OCI-LY1 (cell line): ENCODE measurements at regions not wholly inside any gene's neighbourhood (a gene's known extent, or its start where the extent isn't known, plus 50 kb on each side); places are given as distances from the start of the nearest gene placed in this dataset.

ENCODE experiments used
- H2AFZ ChIP-seq: fragments of 200-600 bp; sonication (generic), shearing (Covaris generic); 2 replicates; pipeline ENCODE4 v1.6.0; 2014; ENCODE audit warnings: antibody characterized with exemption, mild to moderate bottlenecking, low read length
- H3F3A ChIP-seq: fragments of 200-600 bp; sonication (generic), shearing (Covaris generic); 2 replicates; pipeline ENCODE4 v1.6.0; 2014; ENCODE audit warnings: mild to moderate bottlenecking, antibody characterized with exemption, low read length, moderate library complexity; ENCODE audit not compliant: insufficient read depth
- H3K27ac ChIP-seq: fragments of 200-600 bp; sonication (generic); 2 replicates; pipeline ENCODE4 v1.5.1; 2014; ENCODE audit warnings: low read length, mixed run types, mild to moderate bottlenecking, low read depth; ENCODE audit not compliant: poor library complexity, severe bottlenecking
- H3K27me3 ChIP-seq: fragments of 200-600 bp; sonication (generic); 2 replicates; pipeline ENCODE4 v1.6.0; 2014; ENCODE audit warnings: antibody characterized with exemption, mild to moderate bottlenecking, low read length, moderate library complexity; ENCODE audit not compliant: insufficient read depth
- H3K36me3 ChIP-seq: fragments of 200-600 bp; sonication (generic); 2 replicates; pipeline ENCODE4 v1.6.1; 2014; ENCODE audit warnings: mild to moderate bottlenecking, antibody characterized with exemption, low read length, moderate library complexity, mixed read lengths; ENCODE audit not compliant: insufficient read depth
- H3K4me1 ChIP-seq: fragments of 200-600 bp; sonication (generic); 2 replicates; pipeline ENCODE4 v1.5.1; 2014; ENCODE audit warnings: mild to moderate bottlenecking, low read length, moderate library complexity; ENCODE audit not compliant: insufficient read depth, severe bottlenecking
- H3K4me2 ChIP-seq: fragments of 200-600 bp; sonication (generic), shearing (Covaris generic); 2 replicates; pipeline ENCODE4 v1.6.1; 2014; ENCODE audit warnings: low read length
- H3K4me3 ChIP-seq: fragments of 200-600 bp; sonication (generic); 2 replicates; pipeline ENCODE4 v1.5.1; 2014; ENCODE audit warnings: low read length, low read depth, mild to moderate bottlenecking, mixed read lengths; ENCODE audit not compliant: poor library complexity, severe bottlenecking
- H3K79me2 ChIP-seq: fragments of 200-600 bp; shearing (Covaris generic); 2 replicates; pipeline ENCODE4 v1.6.1; 2016; ENCODE audit warnings: mixed run types, low read length, mixed read lengths; ENCODE audit not compliant: insufficient read depth
- H3K9ac ChIP-seq: fragments of 200-600 bp; sonication (generic), shearing (Covaris generic); 2 replicates; pipeline ENCODE4 v1.6.1; 2014; ENCODE audit warnings: mild to moderate bottlenecking, low read length, mixed read lengths
- H3K9me2 ChIP-seq: fragments of 200-600 bp; sonication (generic), shearing (Covaris generic); 2 replicates; pipeline ENCODE4 v1.6.1; 2014; ENCODE audit warnings: low read depth, mild to moderate bottlenecking, low read length, mixed read lengths
- H3K9me3 ChIP-seq: fragments of 200-600 bp; shearing (Covaris generic); 2 replicates; pipeline ENCODE4 v1.6.1; 2014; ENCODE audit warnings: low read length, mixed read lengths
- H4K20me1 ChIP-seq: fragments of 200-600 bp; sonication (generic), shearing (Covaris generic); 2 replicates; pipeline ENCODE4 v1.6.0; 2016; ENCODE audit warnings: mild to moderate bottlenecking, low read length; ENCODE audit not compliant: insufficient read depth
- EZH2 ChIP-seq: fragments of 200-600 bp; sonication (generic), shearing (Covaris generic); IDR thresholded peaks from 2 replicates; pipeline ENCODE4 v1.8.0; 2017; ENCODE audit warnings: borderline replicate concordance, mixed run types, mild to moderate bottlenecking, antibody characterized with exemption, low read length, moderate library complexity, mixed read lengths
- TF ChIP-seq, protein P1 (sequence below): fragments of 200-600 bp; sonication (generic), shearing (Covaris generic); IDR thresholded peaks from 2 replicates; pipeline ENCODE4 v1.5.1; 2017; ENCODE audit warnings: mild to moderate bottlenecking, antibody characterized with exemption, low read length, moderate library complexity, mixed read lengths

DNA sequence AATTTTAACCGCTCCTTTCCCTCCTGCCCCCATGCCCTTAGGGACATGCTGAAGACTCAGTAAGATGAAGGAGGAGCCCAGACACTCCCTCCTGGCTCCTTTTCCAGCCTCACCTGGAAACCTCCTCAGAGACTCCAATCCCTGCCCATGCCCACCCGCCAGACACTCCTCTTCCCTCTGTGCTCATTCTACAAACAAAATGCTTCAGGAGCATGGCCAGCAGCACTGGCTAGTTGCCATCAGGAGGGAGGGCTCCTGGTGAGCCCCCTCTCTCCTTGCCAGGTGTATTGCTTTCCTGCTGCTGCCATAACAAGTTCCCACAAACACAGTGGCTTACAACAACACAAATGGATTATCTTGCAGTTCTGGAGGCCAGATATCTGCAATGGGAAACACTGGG, 126.1 kb downstream of the PSMG1 start:
- Histone ChIP-seq H3K36me3 (no peaks in the 10 kb centered on the region), H3K4me3 (no peak overlapping the region), H3K79me2 (no peaks in the 10 kb centered on the region), H3K9me3 (no peaks in the 10 kb centered on the region), H3F3A (no peaks in the 10 kb centered on the region), H3K4me1 (no peaks in the 10 kb centered on the region), H3K4me2 (no peak overlapping the region), H3K27me3 (0 out of 2 replicates have a peak, but pooled peaks cover 4% of the 10 kb centered on the region), H4K20me1 (no peaks in the 10 kb centered on the region), H3K9ac (no peak overlapping the region), H3K27ac (no peak overlapping the region), H2AFZ (no peak overlapping the region), H3K9me2 (no peaks in the 10 kb centered on the region)
- TF ChIP-seq, protein P1, sequence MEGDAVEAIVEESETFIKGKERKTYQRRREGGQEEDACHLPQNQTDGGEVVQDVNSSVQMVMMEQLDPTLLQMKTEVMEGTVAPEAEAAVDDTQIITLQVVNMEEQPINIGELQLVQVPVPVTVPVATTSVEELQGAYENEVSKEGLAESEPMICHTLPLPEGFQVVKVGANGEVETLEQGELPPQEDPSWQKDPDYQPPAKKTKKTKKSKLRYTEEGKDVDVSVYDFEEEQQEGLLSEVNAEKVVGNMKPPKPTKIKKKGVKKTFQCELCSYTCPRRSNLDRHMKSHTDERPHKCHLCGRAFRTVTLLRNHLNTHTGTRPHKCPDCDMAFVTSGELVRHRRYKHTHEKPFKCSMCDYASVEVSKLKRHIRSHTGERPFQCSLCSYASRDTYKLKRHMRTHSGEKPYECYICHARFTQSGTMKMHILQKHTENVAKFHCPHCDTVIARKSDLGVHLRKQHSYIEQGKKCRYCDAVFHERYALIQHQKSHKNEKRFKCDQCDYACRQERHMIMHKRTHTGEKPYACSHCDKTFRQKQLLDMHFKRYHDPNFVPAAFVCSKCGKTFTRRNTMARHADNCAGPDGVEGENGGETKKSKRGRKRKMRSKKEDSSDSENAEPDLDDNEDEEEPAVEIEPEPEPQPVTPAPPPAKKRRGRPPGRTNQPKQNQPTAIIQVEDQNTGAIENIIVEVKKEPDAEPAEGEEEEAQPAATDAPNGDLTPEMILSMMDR, result no peak
- no peak for TF ChIP-seq EZH2

- Histone ChIP-seq H3K9me2 (no peaks in the 10 kb centered on the region), H3F3A (no peaks in the 10 kb centered on the region), H3K79me2 (no peaks in the 10 kb centered on the region), H3K4me1 (no peaks in the 10 kb centered on the region), H3K36me3 (no peaks in the 10 kb centered on the region), H3K27ac (no peak overlapping the region), H3K27me3 (no peaks in the 10 kb centered on the region), H2AFZ (no peak overlapping the region), H3K4me3 (no peak overlapping the region), H3K9me3 (no peaks in the 10 kb centered on the region), H3K4me2 (no peak overlapping the region), H4K20me1 (no peaks in the 10 kb centered on the region), H3K9ac (no peak overlapping the region)
- TF ChIP-seq EZH2, result no peak
- TF ChIP-seq, protein P1, result no peak
These were observed 126.6 kb downstream of the PSMG1 start for GRCh38 chr21:39056636-39057035.

GRCh38 chr21:39055167-39055767, 128.0 kb downstream of the PSMG1 start:
- H3K4me1 ChIP-seq, result no peaks in the 10 kb centered on the region
- TF ChIP-seq EZH2, result no peak
- TF ChIP-seq, protein P1, result no peak
- H3K36me3 ChIP-seq, result no peaks in the 10 kb centered on the region
- H3K27me3 ChIP-seq, result no peaks in the 10 kb centered on the region
- no peaks in the 10 kb centered on the region for H4K20me1 ChIP-seq
- H3K79me2 ChIP-seq, result no peaks in the 10 kb centered on the region
- no peak overlapping the region for H3K4me2 ChIP-seq
- H3K4me3 ChIP-seq, result no peak overlapping the region
- no peaks in the 10 kb centered on the region for H3F3A ChIP-seq
- no peak overlapping the region for H3K9ac ChIP-seq
- no peaks in the 10 kb centered on the region for H3K9me3 ChIP-seq
- H3K27ac ChIP-seq, result no peak overlapping the region
- H2AFZ ChIP-seq, result no peak overlapping the region
- no peaks in the 10 kb centered on the region for H3K9me2 ChIP-seq
